AG04449 (cell line): ENCODE measurements at regions not wholly inside any gene's neighbourhood (a gene's known extent, or its start where the extent isn't known, plus 50 kb on each side); places are given as distances from the start of the nearest gene placed in this dataset.
A peak's percentile ranks its signal among the peaks of the same experiment; 100 is the strongest.

Source experiments
- CTCF ChIA-PET: fragments of 350-600 bp; formaldehyde crosslinking; extraction: SDS; loops from one replicate; lab custom pipeline; 2021; ENCODE audit warnings: antibody characterized with exemption; lab: Yijun Ruan, JAX
- POLR2A ChIA-PET: fragments of 400-600, 350-600 bp; formaldehyde crosslinking; extraction: SDS; loops from one replicate; lab custom pipeline; 2020; ENCODE audit warnings: antibody characterized with exemption, inconsistent platforms; lab: Yijun Ruan, JAX
- DNase-seq: peaks from one replicate; pipeline ENCODE4 v3.0.0-alpha.2; 2010; ENCODE audit warnings: low read depth, low spot score
- H3K4me3 ChIP-seq: 2 replicates; pipeline ENCODE4 v1.5.1; 2011; ENCODE audit warnings: low read depth, mild to moderate bottlenecking, control low read depth, low read length
- TF ChIP-seq, protein P1 (sequence below): IDR thresholded peaks from one replicate; pipeline ENCODE4 v1.5.1; 2011; ENCODE audit warnings: mild to moderate bottlenecking, moderate library complexity, low read length, control low read depth, inconsistent platforms; ENCODE audit not compliant: insufficient read depth; ENCODE audit errors: missing control alignments

DNA sequence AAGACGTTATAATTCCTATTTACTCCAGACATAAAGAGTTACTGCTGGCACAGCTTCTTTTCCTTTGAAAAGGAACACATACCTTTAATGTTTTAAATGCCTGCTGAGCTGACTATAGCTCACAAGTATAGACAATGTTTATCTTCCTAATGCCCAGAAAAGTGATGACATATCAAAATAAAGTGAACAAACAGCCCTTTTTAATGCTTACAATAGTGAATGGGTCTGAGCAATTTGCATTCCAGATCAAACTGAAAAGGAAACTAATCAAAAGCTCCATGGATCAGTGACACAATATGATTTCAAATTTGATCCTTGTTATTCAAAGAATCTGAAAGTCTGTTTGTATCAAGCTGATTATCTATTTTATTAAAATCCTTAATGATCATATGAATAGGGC lies 233.6 kb upstream of the SEMA3E start:
- DNase-seq: peak; percentile 7
- POLR2A ChIA-PET: no interaction called here

DNA sequence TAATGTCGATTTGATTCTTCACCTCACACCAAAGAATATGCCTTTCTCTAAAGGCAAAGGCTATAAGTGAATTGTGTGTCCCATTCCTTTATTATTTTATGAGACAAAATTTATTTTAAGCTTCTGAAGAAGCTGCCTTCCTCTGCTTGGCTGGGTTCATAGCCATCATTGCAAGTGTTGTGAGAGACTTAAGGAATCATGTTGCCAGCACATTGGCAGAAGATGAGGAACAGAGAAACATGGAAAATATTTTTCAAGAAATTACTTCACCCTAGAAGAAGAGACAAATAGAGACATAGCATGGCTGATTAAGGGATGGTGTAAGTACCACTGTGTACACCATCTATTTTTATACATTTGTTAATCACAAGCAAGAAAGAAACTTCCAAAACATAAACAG lies 230.1 kb upstream of the SEMA3E start:
- POLR2A ChIA-PET: no interaction called here
- TF ChIP-seq, protein P1, sequence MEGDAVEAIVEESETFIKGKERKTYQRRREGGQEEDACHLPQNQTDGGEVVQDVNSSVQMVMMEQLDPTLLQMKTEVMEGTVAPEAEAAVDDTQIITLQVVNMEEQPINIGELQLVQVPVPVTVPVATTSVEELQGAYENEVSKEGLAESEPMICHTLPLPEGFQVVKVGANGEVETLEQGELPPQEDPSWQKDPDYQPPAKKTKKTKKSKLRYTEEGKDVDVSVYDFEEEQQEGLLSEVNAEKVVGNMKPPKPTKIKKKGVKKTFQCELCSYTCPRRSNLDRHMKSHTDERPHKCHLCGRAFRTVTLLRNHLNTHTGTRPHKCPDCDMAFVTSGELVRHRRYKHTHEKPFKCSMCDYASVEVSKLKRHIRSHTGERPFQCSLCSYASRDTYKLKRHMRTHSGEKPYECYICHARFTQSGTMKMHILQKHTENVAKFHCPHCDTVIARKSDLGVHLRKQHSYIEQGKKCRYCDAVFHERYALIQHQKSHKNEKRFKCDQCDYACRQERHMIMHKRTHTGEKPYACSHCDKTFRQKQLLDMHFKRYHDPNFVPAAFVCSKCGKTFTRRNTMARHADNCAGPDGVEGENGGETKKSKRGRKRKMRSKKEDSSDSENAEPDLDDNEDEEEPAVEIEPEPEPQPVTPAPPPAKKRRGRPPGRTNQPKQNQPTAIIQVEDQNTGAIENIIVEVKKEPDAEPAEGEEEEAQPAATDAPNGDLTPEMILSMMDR: no peak
- no peak for DNase-seq
- CTCF ChIA-PET: no interaction called here
- no peak overlapping the region for H3K4me3 ChIP-seq

More for the DNA sequence above, 233.6 kb upstream of the SEMA3E start:
- CTCF ChIA-PET: no interaction called here
- H3K4me3 ChIP-seq: no peak overlapping the region
- TF ChIP-seq, protein P1: no peak

DNA sequence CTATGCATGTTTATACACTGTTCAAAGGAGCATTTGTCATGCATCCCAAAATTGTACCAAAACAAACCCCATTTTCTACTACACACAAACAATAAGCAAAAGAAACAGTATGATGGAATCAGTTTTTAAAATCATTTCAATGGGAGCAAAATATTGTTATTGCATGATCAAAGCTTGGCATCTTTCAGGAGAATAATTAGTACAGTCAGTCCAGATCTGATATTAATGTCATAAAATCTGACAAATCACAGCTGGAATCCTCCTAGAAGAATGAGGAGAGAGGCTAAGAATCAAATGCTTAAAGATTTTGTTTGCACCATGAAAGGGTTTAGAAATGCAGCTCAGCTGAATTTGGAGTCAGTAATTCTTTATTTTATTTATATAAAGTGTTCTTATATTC lies 229.7 kb upstream of the SEMA3E start:
- DNase-seq: no peak
- ChIA-PET CTCF (no interaction called here), POLR2A (no interaction called here)
- no peak overlapping the region for H3K4me3 ChIP-seq
- TF ChIP-seq, protein P1: no peak

DNA sequence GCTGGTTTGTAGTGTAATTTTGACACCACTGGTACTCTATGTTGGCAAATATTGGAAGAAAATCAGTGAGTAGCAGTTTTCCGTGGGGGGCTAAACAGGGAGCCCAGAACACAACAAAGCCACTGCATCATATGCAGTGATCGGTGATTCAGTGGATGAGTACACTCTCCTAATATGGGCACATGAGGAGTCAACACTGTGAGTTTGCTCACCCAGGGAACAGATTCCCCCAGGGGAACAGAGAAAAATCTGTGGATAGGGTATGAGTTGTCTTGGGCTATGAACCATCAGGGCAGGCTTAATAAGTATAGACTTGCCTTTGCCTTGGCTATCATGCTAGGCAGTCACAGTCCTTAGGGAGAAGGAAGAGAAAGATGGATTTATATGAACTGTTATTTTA lies 227.7 kb upstream of the SEMA3E start:
- H3K4me3 ChIP-seq: no peak overlapping the region
- POLR2A ChIA-PET: no interaction called here
- TF ChIP-seq, protein P1: no peak
- CTCF ChIA-PET: no interaction called here
- DNase-seq: peak; percentile 26

DNA sequence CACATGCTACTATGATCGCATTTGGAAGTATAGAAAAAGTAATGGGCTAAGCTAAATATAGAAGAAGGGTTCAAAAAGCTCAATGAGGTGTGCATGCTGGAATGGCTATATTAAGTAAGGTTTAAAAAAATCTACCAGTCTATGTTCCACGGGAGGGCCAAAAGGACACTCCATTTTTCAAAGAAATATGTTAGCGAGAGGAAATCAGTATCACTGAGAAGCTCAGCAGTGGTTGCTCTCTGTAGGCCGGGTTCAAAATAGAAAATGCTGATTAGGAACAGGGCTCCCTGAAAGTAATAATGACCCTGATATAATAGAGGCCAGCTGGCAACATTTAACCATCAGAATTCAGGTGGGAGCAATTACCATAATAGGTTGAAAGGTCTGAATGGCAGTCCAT lies 224.5 kb upstream of the SEMA3E start:
- no peak overlapping the region for H3K4me3 ChIP-seq
- ChIA-PET CTCF (no interaction called here), POLR2A (no interaction called here)
- TF ChIP-seq, protein P1: no peak
- DNase-seq: no peak

DNA sequence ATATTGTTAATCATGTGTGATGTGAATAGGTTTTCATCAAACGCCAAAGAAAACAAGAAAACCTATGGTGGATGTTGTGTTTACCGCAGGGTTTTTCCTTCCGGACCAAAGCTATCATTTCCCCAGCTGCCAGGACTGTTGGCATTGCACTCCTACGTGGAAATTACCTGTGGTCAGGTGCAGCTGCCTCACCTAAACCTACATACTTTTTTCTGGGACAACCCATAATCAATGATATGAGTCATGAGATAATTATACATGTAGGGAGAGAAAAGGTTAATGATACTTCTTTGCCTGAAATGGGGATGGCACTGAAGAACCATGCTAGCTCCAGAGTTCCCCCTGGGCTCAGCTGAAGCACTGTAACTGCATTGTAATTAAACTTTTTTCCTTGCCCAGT lies 223.6 kb upstream of the SEMA3E start:
- TF ChIP-seq, protein P1: no peak
- POLR2A ChIA-PET: no interaction called here
- CTCF ChIA-PET: no interaction called here
- no peak overlapping the region for H3K4me3 ChIP-seq
- no peak for DNase-seq
